ENCODE measurements at regions not wholly inside any gene's neighbourhood (a gene's known extent, or its start where the extent isn't known, plus 50 kb on each side); places are given as distances from the start of the nearest gene placed in this dataset.

- H3K27me3 ChIP-seq (ENCODE audit: insufficient read depth, low read depth): no peaks in the 10 kb centered on the region
- no peaks in the 10 kb centered on the region for H3K79me2 ChIP-seq (ENCODE audit: insufficient read depth, low read depth)
- no peaks in the 10 kb centered on the region for H3K36me3 ChIP-seq (ENCODE audit: insufficient read depth)
- no peak overlapping the region for H3K4me2 ChIP-seq
- H2AFZ ChIP-seq (ENCODE audit: low read depth): no peak overlapping the region
- no peak overlapping the region for H3K27ac ChIP-seq
- no peak overlapping the region for H3K9ac ChIP-seq
- no peak overlapping the region for H3K4me3 ChIP-seq (IDR thresholded peaks at IDR 0.05; ENCODE audit: insufficient read depth, low read depth, low read length)
- H3K4me1 ChIP-seq (ENCODE audit: low read depth, poor library complexity, severe bottlenecking): no peaks in the 10 kb centered on the region
- TF ChIP-seq, protein P1, sequence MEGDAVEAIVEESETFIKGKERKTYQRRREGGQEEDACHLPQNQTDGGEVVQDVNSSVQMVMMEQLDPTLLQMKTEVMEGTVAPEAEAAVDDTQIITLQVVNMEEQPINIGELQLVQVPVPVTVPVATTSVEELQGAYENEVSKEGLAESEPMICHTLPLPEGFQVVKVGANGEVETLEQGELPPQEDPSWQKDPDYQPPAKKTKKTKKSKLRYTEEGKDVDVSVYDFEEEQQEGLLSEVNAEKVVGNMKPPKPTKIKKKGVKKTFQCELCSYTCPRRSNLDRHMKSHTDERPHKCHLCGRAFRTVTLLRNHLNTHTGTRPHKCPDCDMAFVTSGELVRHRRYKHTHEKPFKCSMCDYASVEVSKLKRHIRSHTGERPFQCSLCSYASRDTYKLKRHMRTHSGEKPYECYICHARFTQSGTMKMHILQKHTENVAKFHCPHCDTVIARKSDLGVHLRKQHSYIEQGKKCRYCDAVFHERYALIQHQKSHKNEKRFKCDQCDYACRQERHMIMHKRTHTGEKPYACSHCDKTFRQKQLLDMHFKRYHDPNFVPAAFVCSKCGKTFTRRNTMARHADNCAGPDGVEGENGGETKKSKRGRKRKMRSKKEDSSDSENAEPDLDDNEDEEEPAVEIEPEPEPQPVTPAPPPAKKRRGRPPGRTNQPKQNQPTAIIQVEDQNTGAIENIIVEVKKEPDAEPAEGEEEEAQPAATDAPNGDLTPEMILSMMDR (conservative IDR thresholded peaks at IDR 0.05; ENCODE audit: low read depth, low read length): no peak
- H4K20me1 ChIP-seq (ENCODE audit: insufficient read depth): no peaks in the 10 kb centered on the region
Measured at GRCh38 chr6:121544691-121545090, 109.2 kb downstream of the GJA1 start.

GRCh38 chr6:121548131-121548530 lies 112.7 kb downstream of the GJA1 start:
- Histone ChIP-seq H3K4me1 (ENCODE audit: low read depth, poor library complexity, severe bottlenecking) (no peaks in the 10 kb centered on the region), H3K36me3 (ENCODE audit: insufficient read depth) (no peaks in the 10 kb centered on the region), H3K79me2 (ENCODE audit: insufficient read depth, low read depth) (no peaks in the 10 kb centered on the region), H4K20me1 (ENCODE audit: insufficient read depth) (no peaks in the 10 kb centered on the region), H3K4me2 (no peak overlapping the region), H3K27ac (no peak overlapping the region), H2AFZ (ENCODE audit: low read depth) (no peak overlapping the region), H3K27me3 (ENCODE audit: insufficient read depth, low read depth) (no peaks in the 10 kb centered on the region), H3K4me3 (IDR thresholded peaks at IDR 0.05; ENCODE audit: insufficient read depth, low read depth, low read length) (no peak overlapping the region), H3K9ac (no peak overlapping the region)
- TF ChIP-seq, protein P1 (conservative IDR thresholded peaks at IDR 0.05; ENCODE audit: low read depth, low read length): no peak

GRCh38 chr6:121549736-121550135 lies 114.3 kb downstream of the GJA1 start:
- Histone ChIP-seq H3K9ac (no peak overlapping the region), H3K4me3 (IDR thresholded peaks at IDR 0.05; ENCODE audit: insufficient read depth, low read depth, low read length) (no peak overlapping the region), H3K27me3 (ENCODE audit: insufficient read depth, low read depth) (no peaks in the 10 kb centered on the region), H2AFZ (ENCODE audit: low read depth) (no peak overlapping the region), H4K20me1 (ENCODE audit: insufficient read depth) (no peaks in the 10 kb centered on the region), H3K4me2 (no peak overlapping the region), H3K36me3 (ENCODE audit: insufficient read depth) (no peaks in the 10 kb centered on the region), H3K27ac (no peak overlapping the region), H3K4me1 (ENCODE audit: low read depth, poor library complexity, severe bottlenecking) (no peaks in the 10 kb centered on the region), H3K79me2 (ENCODE audit: insufficient read depth, low read depth) (no peaks in the 10 kb centered on the region)
- TF ChIP-seq, protein P1 (conservative IDR thresholded peaks at IDR 0.05; ENCODE audit: low read depth, low read length): no peak

GRCh38 chr6:121550491-121551010 lies 115.1 kb downstream of the GJA1 start:
- Histone ChIP-seq H3K36me3 (ENCODE audit: insufficient read depth) (no peaks in the 10 kb centered on the region), H3K4me2 (no peak overlapping the region), H3K9ac (no peak overlapping the region), H3K4me1 (ENCODE audit: low read depth, poor library complexity, severe bottlenecking) (no peaks in the 10 kb centered on the region), H2AFZ (ENCODE audit: low read depth) (no peak overlapping the region), H3K27ac (no peak overlapping the region), H3K79me2 (ENCODE audit: insufficient read depth, low read depth) (no peaks in the 10 kb centered on the region), H3K4me3 (IDR thresholded peaks at IDR 0.05; ENCODE audit: insufficient read depth, low read depth, low read length) (no peak overlapping the region), H3K27me3 (ENCODE audit: insufficient read depth, low read depth) (no peaks in the 10 kb centered on the region), H4K20me1 (ENCODE audit: insufficient read depth) (no peaks in the 10 kb centered on the region)
- TF ChIP-seq, protein P1 (conservative IDR thresholded peaks at IDR 0.05; ENCODE audit: low read depth, low read length): no peak
